Stimulated activated CD8-positive, alpha-beta memory T cell treated with anti-CD3 and anti-CD28 coated beads, Interleukin-4, amount 100 ng/mL, for 24 hours (primary cell): ENCODE measurements at regions not wholly inside any gene's neighbourhood (a gene's known extent, or its start where the extent isn't known, plus 50 kb on each side); places are given as distances from the start of the nearest gene placed in this dataset.

Experiments used
- DNase-seq: peaks from one replicate; pipeline ENCODE4 v3.0.0-alpha.2; 2020; ENCODE audit warnings: low read depth

DNA sequence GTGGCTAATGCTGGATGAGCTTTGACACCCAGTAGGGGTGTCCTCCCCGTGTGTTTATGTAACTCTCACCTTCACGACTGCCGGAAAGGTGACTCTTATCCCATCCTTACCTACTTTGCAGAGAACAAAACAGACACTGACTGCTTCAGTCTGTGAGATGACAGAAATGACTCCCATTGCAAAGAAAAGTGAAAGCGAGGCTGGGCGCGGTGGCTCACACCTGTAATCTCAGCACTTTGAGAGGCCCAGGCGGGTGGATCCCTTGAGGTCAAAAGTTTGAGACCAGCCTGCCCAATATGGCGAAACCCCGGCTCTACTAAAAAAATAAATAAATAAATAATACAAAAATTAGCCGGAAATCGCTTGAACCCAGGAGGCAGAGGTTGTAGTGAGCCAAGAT is 106.4 kb upstream of the ANO1 start:
- DNase-seq = no peak

DNA sequence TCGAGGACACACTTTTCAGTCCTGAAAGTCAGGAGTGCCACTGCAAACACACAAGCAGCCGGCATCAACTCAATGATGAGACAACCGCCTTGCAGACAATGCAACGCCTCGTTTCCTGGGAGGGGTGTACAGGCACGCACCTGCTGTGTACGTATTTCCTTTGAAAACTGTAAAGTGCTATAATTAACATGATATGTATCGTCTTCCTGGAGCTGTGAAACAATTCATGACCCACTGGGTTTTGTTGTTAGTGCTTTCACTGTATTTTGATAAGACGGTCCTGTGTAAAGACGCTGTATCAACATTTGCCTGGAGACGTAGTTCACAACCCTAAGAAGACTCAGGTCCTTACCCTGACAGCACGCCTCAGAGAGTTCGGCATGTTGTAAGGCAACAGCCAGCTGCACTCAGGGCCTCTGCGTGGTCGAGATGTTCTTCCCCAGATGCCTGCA is 105.7 kb upstream of the ANO1 start:
- DNase-seq = no peak

- no peak for DNase-seq
Measured at GRCh38 chr11:69974528-69974927, 103.6 kb upstream of the ANO1 start.

DNA sequence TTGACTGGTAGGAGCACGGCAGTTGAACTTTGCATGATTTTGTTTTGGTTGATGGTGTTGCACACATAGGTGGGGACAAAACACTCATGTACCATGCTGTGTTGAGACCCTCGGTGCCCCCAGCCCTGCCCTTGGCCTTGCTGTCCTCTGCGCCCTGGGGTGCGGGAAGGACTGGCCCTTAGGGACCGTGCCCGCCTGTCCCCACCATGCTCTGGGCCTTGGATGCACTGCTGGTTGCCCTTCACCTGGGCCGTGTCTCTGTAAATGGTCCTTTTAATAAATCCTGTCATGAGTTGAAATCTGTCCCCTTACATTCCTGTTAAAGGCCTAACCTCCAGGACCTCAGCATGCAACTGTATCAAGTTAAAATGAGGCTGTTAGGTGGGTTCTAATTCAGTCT is 102.3 kb upstream of the ANO1 start:
- no peak for DNase-seq

- DNase-seq = no peak
Measured at GRCh38 chr11:69976794-69977193, 101.3 kb upstream of the ANO1 start.

GRCh38 chr11:69977951-69978350 is 100.2 kb upstream of the ANO1 start:
- no peak for DNase-seq

- no peak for DNase-seq
Measured at GRCh38 chr11:69978841-69979614, 99.1 kb upstream of the ANO1 start.

GRCh38 chr11:69979632-69980031 is 98.5 kb upstream of the ANO1 start:
- DNase-seq = no peak

DNA sequence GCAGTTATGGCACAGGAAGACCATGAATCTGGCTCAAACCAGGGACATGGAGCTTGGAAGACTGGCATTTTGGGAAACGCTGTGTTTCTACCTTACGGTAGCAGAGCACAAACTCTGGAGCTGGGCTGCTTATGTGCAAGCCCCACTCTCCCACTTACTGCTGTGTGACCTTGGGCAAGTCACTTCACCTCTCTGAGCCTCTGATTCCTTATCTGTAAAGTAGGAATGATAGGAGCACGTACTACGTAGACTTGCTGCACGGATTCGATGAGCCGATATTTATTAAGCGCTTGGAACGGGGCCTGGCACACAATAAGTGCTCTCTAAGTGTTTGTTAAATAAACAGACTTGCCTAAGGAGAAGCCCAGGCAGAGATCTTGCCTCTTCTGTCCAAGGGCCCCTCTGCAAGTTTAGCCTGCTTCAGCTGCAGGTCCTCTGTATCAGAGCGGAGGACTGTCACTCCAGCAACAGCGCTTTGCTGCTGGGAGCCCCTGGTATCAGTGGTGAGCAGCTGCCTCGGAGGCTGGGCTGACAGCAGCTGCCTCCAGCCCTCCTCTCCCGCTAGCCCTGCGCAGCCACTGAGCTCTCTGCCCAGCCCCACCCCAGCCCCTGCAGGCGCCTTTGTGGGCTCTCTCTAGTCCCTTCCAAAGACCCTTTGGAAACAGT is 96.9 kb upstream of the ANO1 start:
- DNase-seq = no peak

- DNase-seq = no peak
Measured at GRCh38 chr11:69982690-69983570, 95.2 kb upstream of the ANO1 start.

DNA sequence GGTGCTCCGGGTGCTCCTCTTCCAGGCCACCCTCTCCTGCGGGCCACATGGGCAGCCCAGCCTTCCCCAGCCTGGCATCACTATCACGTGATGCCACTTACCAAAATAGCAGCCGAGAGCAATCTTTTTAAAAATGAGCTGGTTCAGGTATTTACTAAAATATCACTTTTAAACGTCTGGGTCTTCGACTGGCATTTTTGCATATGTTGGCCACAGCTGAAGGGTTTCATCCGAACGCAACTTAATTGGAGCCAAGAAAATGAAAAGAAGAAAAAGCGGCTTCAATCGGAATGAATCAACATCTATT is 94.6 kb upstream of the ANO1 start:
- DNase-seq = no peak

DNA sequence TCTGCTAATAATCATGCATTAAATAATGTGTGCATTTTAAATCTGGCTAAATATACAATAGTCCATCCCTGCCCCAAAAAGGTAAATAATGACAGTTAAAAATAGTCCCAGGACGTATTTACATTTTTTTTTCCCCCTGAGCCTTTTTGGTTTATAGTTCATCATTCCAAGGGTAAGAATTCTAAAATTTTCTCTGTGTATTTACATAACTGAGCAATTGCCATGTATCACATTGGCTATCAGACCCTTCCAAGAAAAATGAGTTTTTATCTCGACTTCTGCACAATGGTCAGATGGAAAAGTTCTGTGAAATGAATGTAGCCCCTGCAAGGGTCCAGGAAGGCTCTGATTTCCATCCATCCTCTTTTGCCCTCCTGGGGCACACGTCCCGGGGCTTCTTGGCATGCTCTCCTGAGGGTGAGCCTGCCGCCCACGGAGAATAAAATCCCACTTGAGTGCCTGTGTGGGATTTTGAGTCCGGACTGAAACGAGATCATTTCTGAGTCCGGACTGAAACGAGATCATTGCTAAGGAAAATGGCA is 94.1 kb upstream of the ANO1 start:
- DNase-seq = no peak

- no peak for DNase-seq
Measured at GRCh38 chr11:69984457-69985261, 93.5 kb upstream of the ANO1 start.

GRCh38 chr11:69985331-69985640 is 92.8 kb upstream of the ANO1 start:
- no peak for DNase-seq

- no peak for DNase-seq
Measured at GRCh38 chr11:69985641-69986439, 92.3 kb upstream of the ANO1 start.

GRCh38 chr11:69986440-69986787 is 91.7 kb upstream of the ANO1 start:
- no peak for DNase-seq

DNA sequence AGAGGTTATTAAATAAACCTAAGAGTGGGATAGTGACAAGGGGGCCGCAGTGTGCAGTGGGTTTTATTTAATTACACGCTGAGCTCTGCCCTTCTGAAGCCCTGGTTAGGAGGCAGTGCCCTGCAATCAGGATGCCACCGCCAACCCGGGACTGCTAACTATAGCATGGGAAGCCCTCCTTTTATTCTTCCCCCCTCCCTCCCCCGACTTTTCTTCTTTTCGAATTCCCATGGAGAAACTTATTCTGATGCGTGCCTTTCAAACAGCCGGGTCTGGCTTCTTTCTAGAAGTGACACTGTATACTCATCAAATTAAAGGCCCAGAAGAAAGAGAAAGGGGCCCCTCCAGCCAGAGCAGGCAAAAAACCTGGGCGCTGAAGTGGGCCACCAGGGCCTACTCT is 91.3 kb upstream of the ANO1 start:
- no peak for DNase-seq

DNA sequence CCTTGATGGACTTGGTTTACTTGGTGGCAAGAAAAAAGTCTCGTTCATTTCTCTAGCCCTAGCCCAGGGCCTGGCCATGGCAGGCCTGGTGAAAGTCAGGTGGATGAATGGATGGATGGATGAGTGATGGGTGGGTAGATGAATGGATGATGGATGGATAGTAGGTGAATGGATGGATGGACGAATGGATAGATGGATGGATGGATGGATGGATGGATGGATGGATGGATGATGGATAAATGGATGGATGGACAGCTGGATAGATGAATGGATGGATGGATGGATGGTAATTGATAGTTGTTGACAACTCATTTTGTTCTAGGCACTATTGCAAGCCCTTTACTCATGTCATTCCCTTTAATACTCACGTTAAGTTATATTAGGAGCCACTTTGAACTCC is 86.1 kb upstream of the ANO1 start:
- DNase-seq = no peak

DNA sequence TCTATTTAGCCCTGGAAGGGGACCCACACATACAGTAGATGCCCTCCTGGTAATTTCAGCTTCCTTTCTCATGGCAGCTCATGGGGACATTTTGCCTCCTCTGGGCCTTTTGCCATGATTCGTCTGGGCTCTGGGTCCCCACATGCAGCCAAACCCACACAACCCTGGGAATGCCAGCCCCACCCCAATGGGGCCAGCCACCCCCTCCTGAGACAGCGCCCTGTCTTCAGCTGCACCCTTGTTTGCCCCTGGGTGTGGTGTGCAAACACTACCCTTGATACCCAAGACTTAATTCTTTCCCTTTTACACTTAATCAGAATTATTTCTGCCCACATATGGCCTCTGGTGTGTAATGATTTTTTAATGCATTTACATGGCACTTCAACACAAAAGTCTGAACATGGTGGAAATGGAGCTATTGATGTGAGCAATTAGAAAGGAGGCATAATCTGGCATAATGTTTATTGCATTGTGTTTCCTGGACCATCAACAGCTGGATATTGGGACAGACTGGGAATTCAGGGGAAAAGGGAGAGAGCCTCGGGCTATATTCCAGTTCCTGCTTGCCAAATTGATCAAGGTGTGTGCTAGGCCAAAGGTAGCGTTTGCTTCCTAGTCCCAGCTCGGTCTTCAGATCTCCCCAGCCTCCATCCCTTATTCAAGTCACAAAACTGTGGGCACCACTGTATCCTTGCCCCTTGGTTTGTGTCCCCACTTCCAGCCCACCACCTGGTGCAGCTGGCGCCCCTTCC is 85.0 kb upstream of the ANO1 start:
- no peak for DNase-seq

GRCh38 chr11:69994810-69995209 is 83.3 kb upstream of the ANO1 start:
- no peak for DNase-seq

GRCh38 chr11:69995697-69996096 is 82.4 kb upstream of the ANO1 start:
- DNase-seq = no peak
